HG03280 (cell line): ENCODE measurements at regions not wholly inside any gene's neighbourhood (a gene's known extent, or its start where the extent isn't known, plus 50 kb on each side); places are given as distances from the start of the nearest gene placed in this dataset.

ENCODE experiments used
- ATAC-seq: cut with Tn5 transposase; IDR thresholded peaks from one replicate; pipeline ENCODE4 v1.9.1; 2021; ENCODE audit warnings: mild to moderate bottlenecking, moderate library complexity; ENCODE audit not compliant: unreplicated experiment

DNA sequence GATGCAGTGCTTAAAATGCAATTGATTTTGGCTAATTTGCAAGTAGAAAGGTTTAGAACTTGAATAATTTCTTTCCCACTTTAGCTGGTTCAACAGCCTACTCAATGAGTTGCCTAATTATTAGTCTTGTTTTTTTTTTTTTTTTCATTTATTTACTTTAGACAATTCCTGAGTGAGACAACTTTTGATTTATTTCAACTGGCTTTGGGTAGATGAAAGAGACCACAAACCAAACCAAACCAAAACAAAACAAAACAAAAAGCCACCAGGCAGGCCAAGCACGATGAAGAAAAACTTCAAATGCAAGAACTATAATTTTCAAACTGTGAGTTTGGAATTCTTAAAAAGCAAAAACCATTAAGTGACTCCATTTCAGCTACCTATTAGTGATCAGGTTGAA is 469.9 kb downstream of the GBE1 start:
- no peak for ATAC-seq

DNA sequence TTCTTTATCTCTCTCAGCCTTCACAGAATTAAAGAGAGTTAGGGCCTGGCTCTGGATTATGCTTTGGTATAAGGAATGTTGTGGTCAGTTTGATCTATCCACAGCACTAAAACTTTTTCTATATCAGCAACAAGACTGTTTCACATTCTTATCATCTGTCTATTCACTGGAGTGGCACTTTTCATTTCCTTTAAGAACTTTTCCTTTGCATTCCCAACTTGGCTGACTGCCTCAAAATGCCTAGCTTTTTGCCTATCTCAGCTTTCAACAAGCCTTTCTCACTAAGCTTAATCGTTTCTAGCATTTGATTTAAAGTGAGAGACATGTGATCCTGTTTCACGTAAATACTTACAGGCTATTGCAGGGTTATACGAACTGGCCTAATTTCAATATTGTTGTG is 471.8 kb downstream of the GBE1 start:
- ATAC-seq: no peak

DNA sequence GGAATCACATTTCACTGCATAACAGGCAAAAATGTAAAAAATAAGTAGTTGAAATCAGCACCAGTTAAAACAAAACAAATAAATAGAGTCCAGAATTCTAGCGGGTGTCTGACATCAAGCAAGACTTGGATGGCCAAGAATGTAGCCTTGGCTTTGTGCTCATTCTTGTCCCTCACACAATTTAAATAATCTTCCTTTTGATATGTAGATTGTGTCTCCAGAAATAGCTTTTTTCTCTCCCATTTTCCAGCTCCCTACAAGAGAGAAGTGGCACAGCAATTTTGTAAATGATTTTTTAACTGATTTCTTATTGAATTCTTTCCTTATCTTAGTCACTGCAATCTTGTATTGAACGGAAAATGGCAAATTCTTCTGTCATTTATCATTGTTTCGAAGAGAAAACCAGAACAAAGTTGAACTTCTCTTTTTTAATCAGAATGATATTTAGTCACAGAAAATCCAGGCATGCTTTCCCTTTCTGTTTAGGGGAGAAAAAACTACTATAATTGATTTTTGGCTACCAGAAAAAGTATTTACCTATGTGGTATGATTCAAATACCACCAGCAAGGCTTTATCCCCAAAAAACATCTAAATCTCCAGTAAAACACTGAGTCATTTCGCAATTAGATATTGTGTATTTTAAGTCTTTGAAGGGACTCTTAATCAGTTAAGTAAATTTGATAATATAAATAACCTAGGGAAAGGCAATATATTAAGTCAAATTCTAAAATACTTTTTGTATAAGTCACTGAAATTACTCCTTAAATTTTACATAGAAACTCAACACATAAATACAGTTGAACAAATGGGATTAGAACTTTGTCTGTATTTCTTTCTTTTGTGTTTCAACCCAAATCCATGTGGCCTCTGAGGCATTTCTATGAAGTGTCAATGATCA is 481.7 kb downstream of the GBE1 start:
- no peak for ATAC-seq

DNA sequence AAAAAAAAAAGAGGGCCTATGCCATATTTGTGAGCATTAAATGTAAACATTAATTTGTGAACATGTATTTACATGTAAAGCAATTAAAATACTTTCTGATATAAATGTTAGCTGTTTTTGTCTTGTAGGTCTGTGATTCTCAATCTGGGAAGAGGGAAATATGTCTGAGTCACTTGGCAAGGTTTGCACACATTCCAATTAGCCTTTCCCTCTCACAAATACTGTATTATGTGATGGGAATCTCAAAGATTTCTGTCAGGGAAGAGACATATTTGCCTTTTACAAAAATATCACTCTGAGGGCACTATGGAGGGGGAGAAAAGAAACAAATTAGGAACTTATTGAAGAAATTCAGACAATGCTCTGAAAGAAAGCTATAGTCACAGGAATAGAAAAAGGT is 483.6 kb downstream of the GBE1 start:
- no peak for ATAC-seq

DNA sequence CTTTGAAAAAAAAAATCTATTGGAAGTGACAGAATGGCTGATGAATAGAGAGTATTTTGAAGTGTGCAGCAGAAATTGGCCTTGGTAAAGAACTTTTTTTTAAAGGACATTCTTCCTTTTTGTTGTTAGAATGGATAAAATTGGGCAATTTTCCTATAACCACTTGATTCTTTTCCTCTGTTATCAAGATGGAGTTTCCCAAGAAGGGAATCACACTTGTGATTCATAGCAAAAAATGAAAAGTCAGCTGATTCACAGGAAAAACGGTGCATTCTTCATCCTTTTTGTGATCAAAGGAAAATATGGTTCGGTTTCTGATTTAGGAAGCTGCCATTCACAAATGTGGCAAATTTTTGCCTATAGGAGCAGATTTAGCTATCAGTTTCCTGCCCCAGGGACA is 486.8 kb downstream of the GBE1 start:
- no peak for ATAC-seq

DNA sequence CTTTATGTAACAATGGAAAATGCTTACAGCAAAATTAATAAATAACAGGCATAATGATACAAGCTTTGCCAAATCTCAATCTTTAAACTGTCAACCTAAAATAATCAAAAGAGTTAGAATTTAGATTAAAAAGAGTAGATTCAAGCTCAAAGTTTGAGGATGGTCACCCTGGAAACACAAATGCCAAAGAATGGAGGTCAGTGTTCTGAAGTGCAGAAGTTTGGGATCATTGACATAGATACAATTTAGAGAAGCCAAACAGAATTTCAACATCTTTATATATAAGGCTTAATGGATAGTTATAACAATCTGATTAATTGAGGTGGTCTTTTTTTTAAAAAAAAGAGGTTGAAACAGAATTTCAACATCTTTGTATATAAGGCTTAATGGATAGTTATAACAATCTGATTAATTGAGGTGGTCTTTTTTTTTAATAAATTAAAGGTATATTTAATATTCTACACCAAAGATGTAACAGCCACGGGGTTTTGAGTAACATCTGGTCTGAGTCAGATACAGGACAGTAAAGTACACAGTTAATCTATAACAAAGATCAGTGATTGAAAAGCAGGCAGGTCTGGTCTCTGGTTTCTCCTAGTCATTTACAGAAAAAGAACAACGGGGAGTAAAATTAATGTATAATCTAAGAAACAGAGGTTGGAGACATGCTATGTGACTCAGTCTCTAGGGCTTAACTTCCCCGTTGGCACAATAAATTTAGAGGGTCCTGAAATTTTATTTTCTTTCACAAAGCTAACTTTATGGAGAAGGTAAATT is 490.7 kb downstream of the GBE1 start:
- ATAC-seq: peak; percentile 60

- no peak for ATAC-seq
These were observed 492.9 kb downstream of the GBE1 start for GRCh38 chr3:81268526-81268925.

DNA sequence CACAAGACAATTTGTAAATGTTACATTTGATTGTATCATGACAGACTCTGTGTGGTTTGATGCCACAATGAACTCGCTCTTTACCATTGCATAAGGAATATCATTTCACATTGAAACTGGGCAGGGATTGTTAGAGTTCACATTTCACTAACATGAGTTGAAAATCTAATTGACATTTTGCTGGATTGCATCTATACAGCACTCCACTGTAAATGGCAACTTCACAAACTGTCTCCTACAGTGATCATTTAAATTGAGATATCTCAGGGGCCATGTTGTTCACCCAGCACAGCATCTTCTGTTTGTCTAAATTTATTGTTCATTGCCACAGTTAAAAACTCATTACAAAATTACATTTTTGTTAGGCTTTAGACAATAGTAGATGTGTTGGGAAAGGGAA is 499.4 kb downstream of the GBE1 start:
- no peak for ATAC-seq

DNA sequence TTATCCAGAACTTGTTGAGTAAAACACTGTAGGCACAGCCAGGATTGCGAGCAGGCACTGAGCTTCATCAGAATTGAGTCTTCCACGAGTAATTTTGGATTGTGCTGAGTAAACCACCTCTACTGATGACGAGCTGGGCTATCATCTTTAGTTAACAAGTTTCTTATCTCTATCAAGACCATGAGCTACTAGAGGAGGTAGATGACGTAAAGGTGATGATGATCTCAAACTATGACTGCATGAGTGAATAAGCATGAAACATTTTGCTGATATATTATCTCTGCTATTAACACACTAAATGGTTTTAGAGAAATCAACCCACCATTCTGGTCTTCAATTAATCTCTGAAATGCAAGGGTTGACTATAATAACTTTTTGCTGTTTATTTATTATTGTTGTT is 506.0 kb downstream of the GBE1 start:
- no peak for ATAC-seq

- no peak for ATAC-seq
These were observed 510.3 kb downstream of the GBE1 start for GRCh38 chr3:81251096-81251495.

DNA sequence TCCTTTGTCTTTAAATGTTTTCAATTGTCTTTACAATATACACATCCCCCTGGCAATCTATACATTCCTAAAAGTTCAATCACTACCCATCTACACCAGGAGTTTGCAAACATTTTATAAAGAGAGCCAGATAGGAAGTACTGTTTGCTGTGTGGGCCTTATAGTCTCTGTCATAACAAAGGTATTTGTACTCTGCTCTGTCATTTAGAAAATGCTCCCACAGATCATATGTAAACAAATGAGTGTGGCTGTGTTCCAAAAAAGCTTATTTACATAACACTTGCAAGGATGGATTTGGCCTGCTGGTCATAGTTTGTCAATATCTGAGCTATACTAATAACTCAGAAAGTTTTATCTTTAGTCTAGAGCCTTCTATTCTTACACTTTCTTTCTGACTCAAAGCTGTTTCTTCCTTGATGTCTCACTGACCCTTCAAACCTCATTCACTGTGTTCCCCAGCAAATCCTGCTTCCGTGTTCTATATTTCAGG is 511.9 kb downstream of the GBE1 start:
- peak; percentile 71 for ATAC-seq

DNA sequence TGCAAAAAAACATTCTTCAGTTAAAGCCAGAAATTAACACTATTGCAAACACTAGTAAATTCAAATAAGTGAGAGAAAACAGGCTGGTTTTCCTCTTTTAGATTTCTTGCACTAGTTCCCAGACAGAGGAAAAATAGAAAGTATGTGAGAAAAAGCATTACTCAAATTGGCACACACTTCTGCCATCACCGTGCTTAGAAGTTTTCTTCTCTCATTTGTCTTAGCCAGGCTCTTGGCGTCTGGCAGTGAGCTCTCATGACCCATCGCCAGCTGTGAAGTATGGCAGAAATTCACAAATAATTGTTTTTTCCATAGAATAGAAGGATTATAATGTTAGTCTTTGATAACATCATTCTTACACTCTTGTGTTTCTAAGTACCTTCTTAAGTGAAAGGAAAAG is 515.9 kb downstream of the GBE1 start:
- ATAC-seq: no peak

DNA sequence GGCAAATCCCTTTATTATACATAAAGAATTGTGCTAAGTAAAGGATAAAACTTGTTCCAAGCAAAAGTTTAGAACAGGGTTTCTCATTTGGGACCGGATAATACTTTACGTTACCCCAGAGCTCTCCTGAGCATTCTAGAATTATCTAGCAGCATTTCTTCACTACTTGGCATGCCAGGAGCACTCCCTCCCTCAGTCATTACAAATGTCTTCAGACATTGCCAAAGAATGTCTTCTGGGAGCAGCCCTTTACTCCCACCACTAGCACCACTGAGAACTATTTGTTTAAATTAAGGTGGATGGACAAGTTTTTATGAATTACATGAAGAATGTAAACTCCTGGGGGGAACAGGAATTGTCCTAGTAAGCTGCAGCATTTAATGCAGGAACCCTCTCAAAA is 516.4 kb downstream of the GBE1 start:
- no peak for ATAC-seq

DNA sequence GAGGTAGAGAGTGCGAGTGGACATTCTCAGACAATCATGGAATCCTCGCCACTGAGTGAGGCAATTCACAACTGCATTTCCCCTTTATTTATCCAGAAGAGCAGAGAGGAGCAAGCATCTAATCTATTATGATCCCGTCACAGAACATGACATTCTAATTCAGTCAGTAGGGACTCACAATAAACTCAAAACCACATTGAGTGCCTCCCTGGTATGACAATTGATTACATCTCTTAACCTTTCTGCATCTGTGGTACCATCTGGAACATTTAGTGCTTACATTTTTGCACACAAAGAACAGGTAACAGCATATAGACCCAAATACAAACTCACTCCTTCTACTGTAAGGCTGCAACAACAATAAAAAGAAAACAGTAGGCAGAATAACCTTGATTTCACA is 517.2 kb downstream of the GBE1 start:
- ATAC-seq: no peak

- ATAC-seq: no peak
These were observed 518.6 kb downstream of the GBE1 start for GRCh38 chr3:81242871-81243270.

DNA sequence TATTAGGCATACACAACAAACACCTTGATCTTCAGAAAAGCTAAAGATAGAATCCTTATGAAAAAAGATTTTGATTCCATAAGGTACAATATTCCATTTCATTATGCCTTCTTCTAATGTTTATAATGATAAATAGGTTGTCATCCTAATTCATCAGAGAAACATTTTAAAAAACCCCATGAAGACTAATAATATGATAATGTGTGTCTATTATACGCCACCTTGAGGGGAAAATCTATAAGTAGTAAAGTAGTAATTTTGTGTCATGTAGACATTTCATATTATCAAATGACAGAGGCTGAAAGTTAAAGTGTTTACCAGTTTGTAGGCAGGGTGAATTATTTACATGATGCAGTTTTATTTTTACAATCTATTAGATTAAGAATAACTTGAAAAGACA is 524.3 kb downstream of the GBE1 start:
- ATAC-seq: no peak

GRCh38 chr3:81218023-81218422 is 543.4 kb downstream of the GBE1 start:
- ATAC-seq: no peak

GRCh38 chr3:81217101-81217500 is 544.3 kb downstream of the GBE1 start:
- ATAC-seq: no peak

GRCh38 chr3:81216192-81216591 is 545.3 kb downstream of the GBE1 start:
- no peak for ATAC-seq

GRCh38 chr3:81214631-81215030 is 546.8 kb downstream of the GBE1 start:
- ATAC-seq: no peak

GRCh38 chr3:81199587-81199986 is 561.9 kb downstream of the GBE1 start:
- ATAC-seq: no peak

GRCh38 chr3:81198756-81199155 is 562.7 kb downstream of the GBE1 start:
- ATAC-seq: no peak
